Stimulated activated CD4-positive, alpha-beta T cell treated with anti-CD3 and anti-CD28 coated beads, Interleukin-1b, Interleukin-23, amount 100 ng/mL, for 48 hours (primary cell): ENCODE measurements at regions not wholly inside any gene's neighbourhood (a gene's known extent, or its start where the extent isn't known, plus 50 kb on each side); places are given as distances from the start of the nearest gene placed in this dataset.

Experiments
- DNase-seq: peaks from one replicate; pipeline ENCODE4 v3.0.0-alpha.2; 2020

DNA sequence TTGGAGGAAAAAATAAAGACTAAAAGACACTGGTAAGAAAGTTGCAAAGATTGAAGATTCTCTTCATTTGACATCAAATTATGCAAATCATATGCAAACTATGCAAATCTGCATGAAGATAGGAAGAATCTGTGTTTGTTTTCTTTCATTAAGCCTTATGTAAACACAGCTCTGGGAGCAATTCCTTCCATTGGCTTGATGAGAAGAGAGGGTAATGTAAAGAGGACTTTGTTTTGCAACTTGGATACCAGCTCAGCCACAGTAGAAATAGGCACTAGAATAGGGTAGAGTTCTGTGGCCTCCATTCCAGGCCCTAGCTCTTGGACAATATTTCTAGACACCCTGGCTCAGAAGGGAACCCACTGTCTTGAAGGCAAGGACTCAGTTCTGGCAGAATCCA, 388.4 kb upstream of the RASGEF1B start:
- no peak for DNase-seq

DNA sequence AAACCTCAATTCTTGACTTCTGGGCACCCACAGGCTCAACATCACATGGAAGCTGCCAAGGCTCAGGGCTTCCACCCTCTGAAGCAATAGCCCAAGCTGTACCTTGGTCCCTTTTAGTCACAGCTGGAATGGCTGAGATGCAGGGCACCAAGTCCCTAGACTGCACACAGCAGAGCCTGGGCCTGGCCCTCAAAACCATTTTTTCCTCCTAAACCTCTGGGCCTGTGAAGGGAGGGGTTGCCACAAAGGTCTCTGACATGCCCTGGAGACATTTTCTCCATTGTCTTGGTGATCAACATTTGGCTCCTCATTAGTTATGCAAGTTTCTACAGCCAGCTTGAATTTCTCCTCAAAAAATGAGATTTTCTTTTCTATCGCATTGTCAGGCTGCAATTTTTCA, 382.7 kb upstream of the RASGEF1B start:
- no peak for DNase-seq

DNA sequence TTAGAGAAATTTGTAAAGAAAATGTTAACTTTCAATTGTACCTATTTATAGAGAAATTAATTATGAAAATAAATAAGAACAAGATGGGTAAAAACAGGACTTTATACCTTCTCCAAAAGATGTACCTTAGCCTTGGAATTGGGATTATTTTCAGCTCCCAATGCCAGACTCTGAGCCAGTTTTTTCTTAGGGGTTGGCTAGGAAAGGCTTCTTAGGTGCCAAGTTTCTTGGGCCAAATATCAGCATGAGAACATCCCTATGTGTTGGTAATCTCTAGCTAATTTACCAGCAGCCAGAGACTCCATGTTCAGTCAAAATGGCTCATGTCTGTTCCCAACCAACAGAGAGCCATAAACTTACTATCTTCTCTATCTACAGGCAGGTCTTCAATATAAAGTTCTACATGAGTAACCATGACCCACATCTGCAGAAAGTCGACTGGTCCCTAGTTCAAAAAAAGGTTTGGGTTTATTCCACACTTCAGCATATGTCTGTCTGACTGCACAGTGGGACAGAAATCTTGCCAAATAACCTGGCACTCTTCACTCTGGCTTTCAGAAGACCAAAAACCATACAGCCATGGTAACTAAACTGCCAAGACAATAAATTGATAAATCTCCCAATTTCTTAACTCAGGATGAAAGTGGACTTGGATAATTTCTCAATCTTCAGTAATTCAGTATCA, 380.5 kb upstream of the RASGEF1B start:
- no peak for DNase-seq

DNA sequence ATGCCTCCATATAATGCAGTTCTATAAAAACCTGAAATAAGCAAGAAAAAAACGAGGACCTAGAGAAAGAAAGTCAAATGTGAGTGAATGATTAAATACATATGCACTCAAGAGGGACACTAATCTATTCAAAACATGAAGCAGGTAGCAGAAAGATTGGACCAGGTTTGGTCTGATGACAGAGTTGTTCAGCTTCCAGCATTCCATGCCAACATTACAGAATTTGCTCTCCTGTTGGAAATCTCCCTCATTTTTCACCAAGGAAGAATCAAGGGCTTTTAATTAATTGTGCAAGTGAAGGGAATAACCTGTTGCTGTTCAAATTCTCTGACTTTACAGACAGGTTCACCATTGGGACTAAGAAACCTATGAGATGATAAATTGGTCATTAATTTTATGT, 379.0 kb upstream of the RASGEF1B start:
- no peak for DNase-seq

DNA sequence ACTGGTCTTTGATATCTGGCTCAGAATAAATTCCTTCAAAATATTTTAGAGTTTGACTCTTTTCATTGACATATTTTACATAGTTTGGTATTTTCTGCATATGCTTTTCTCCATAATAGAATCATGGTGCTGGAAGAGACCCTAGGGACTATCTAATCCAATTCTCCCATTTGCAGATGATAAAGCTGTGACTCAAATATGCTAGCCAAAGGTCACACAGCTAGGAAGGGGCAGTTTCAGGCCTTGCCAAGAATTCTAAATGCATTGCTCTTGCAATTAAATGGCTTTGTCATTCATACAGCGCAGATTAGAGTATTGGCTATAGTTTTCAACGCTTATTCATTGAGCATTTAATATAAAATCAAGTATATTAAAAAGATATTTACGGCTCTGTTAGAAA, 374.1 kb upstream of the RASGEF1B start:
- no peak for DNase-seq

DNA sequence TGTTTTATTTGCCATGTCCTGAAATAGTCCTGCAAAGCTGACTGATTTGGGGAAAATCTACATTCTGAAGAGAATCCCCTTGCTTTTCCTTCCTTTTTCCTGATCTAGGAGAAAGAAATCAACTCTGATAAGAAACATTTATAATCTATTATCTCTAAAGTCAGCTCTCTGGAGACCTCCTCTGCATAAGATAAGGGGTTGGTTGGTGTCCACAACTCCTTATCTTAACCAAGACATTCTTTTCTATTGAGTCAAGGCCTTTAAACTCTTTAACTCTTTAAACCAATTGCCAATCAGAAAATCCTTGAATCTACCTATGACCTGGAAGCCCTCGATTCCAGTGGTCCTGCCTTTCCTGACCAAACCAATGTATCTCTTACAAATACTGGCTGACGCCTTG, 373.6 kb upstream of the RASGEF1B start:
- no peak for DNase-seq

DNA sequence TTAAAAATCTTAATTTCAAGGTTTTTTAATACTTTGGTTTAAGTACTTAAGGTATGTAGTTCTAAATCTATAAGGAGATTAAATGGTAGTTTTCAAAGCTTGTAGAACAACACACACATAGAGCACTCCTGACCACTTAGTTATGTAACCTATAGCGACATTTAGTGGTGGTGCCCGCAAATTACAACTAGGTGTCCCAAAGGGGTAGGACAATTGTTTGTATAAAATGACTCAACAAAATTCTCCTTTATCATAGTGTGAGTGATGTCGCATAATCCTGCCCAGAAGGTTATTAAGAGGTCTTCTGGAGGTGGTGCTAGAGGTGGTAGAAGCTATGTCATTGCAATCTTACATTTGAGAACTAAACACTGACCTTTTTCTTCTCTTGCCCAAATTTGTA, 373.0 kb upstream of the RASGEF1B start:
- peak; percentile 71 for DNase-seq

DNA sequence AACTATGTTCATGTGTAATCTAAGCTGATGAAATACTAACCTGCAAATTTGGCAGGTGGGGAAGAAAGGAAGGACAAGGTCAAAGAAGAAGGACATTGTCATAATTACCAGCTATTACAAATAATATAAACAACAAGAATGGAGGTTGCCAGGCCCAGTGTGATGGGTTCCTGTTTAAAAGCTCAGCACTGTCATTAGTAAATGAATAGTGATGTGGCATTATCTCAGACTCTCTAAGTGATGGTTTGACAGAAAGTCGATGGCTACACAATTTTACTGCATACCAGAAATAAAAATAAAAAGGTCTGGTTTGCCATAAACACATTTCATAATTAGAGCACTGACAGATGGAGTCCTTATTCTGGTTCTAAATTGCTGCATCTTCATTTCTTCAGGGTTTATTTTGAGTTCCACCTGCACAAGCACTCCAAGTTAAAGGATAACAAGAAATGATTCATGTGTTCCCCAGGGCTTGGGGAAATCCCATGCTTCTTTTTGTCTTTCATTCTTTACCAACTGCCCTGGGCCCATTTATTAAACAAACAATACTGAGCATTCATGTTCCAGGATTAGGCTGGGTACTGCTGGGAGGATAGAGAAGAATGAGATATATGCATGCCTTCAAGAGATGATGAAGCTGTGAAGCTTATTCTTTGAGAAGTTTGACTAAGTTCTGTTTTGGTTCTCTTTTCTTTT, 367.8 kb upstream of the RASGEF1B start:
- no peak for DNase-seq

DNA sequence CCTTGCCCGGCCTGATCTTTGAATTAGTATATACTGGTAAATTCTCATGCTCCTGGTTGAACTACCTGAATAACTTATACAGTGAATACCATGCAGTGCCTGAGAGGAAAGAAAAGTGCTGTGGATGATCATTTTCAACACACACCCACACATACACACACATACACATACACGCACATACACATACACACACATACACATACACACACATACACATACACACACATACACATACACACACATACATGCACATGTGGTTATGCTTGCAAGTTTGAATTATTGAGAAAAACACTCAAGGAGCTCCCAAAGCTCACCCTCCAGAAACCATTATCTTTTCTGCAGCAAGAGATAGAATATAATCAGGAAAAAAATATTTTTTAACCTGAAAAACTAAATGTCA, 366.9 kb upstream of the RASGEF1B start:
- DNase-seq: no peak

DNA sequence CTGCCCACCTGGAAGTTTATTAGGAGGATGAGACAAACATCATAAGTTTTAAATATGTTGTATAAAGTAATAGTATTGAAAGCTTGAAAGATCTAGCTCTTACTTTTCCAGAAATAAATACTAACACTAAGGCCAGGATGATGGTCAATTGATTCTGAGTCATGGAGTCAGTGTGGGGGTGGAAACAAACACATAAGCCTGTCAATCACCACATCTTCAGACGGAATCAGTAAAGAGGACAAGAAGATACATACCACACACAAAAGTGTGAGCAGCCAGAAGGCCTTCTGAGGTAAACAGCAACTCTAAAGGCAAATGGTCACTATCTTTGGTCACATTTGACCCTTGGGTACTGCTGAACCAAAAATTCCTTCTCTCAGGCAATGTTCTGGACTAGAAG, 365.0 kb upstream of the RASGEF1B start:
- DNase-seq: no peak

DNA sequence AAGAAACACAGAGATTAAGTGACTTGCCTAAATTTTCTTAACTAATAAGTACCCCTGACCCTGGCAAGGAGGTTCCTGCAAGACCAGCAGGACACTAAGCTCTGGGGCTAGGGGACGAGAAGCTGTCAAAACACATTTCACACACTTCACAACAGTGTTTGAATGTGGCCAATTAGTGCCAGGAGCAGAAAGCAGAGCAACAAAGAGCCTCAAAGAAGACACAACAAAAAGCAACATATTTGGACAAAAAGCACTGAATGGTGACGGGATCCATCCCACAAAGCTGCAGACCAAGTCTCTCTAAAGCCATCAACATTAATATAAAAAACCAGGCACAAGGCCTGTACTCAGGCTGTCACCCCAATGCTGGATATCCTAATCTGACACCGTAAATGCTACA, 361.9 kb upstream of the RASGEF1B start:
- DNase-seq: no peak

DNA sequence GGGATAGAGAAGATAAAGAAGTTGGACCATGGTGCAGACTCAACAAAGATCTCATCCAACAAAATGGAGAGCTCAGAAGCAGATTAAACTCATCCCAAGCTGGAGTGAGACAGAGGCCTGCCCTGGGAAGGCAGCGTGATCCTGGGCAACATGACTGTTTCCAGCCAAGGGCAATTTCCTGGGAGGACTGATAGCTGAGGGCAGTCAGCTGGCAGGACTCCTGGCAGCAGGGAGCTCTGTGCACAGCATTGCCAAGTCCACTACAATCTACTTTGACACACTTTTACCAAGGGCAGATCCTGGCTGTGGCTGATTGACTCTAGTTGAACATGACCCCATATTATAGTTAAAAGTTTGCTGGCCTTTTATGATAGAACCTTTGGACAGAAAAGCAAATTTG, 357.3 kb upstream of the RASGEF1B start:
- no peak for DNase-seq

DNA sequence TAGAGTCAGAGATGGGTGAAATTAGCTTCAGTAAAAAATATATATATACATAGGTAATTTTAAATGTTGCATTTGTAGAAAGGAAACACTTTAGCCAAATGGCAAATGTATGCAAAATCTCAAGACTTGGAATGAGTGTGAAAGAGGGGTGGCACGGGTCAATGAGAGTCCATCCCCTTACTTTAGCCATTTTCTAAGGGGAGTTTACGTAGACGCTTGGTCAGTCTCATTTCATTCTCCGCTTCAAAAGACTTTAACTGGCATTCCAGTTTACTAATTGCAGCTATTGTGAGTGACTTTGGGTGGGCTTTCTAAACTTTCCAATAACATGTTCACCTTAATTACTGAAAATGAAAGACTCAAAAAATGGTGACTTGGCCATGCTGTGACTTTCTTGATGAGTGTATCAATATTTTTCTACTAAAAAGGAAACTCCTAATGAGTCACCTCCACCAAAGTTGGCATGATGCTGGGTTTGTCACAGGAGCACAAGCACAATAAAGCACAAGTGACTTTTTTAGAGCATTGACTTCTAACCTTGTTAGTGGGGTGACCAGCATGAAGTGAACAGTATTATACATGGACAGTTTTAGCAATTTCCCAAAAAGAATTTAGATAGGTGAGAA, 356.0 kb upstream of the RASGEF1B start:
- DNase-seq: peak; percentile 37

DNA sequence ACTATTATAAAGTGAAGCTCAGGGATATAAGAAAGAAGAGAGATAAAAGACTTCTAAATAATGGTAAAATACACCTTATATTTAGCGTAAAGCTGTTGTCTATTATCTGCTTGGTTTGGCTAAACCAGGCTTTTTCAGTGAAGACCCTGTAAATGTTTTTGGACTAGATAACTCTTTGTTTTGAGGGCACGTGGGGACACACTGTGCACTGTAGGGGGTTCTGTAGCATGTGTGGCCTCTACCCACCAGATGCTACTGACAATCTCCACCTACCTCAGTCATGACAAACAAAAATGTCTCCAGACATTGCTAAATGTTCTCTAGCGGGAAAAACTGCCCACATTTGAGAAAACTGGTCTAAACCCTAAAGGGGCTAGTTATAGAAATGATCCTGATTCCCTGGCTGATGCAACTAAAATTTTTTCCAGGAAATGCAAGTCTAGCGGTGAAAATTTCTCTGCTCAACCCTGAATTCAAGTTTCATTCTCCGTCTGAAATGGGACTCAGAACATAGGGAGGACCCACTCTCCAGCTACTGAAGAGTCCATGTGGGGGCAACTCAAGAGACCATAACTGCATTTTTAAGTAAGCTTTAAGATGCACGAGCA, 355.2 kb upstream of the RASGEF1B start:
- DNase-seq: no peak

DNA sequence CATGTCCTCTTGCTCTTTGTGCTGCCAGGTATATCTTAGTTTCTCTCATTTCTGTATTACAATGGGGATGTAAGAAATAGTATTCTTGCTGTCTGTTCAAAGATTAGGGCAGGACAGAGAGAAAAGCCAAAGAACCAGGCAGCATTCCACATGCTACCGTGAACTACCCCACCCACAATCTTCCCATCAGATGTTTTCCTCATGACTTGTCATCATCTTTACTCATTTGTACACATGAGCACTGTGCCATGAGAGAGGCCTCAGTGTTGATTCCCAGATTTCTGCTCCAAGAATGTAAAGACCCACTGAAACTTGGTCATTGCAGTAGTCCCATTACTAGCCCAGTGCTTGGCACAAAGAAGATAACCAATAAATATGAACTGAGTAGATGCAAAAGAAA, 354.6 kb upstream of the RASGEF1B start:
- no peak for DNase-seq

DNA sequence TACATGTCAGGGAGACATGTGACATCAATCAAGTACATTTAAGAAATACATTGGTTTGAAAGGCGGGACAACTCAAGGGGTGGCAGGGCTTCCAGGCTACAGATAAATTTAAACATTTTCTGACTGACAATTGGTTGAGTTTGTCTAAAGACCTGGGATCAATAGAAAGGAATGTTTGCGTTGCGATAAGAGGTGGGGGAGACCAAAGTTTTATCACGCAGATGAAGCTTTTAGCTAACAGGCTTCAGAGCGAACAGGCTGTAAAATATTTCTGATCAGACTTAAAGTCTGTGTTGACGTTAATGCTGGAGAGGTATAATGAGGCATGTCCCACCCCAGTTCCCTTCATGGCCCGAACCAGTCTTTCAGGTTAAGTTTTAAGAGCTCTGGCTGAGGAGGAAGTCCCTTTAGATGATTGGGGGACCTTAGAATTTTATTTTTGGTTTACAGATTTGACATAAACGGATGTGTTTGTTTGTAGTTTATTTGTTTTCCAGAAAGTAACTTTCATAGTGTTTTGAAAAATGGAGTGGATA, 346.7 kb upstream of the RASGEF1B start:
- no peak for DNase-seq

DNA sequence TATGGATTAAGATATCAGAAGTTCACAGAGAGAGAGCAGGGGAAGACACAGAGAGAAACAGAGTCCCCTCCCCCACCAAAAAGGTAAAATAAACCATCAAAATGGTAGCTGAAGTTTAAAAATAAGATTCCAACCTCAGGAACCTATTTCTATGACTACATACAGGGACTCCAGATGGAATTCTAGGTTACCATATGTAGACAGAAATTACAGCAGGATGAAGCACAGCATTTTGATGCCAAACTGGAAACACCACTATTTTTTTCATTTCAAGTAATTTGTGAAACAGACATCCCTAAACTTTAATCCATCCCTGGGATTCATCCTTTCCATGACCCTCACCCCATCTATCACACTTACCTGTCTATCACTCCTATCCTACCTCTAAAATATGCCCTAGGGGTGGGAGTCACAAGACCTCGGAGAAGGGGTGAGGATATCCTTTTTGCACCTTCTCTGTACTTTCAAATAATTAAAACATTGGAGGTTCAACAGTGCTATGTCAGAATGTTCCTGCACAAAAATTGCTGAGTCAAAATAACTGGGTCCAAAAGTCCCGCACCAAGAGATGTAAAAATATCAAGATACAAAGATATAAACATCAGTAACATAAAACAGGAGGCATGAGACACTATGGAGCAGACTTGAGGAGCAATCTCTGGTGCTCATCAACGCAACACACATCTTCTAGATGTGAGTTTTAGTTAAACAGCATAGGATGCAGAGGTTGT, 344.5 kb upstream of the RASGEF1B start:
- DNase-seq: no peak

DNA sequence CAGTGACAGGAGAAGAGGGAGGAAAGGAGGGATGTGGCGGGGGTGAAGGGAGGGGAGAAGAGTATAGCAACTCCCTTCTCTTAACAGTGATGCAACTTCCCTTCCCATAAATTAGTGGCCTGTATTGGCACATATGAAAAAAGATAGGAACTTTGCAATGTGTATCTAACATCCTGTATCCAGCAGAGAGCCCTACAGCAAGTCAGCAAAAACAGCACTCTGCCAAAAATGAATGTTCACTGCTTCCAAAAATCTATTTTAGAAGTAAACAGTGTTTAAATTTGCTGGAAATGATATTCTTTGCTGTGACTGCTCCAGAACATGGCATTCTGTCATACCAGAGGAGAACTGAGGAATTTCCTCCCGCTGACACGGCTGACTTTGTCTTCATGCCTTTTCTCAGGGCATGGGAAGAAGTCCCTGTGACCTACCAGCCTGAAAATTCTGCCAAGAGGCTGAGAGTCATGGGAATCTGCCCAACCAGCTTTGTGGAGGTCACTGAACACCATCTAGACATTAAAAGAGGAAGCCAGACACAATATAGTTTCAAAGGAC, 343.4 kb upstream of the RASGEF1B start:
- DNase-seq: no peak

DNA sequence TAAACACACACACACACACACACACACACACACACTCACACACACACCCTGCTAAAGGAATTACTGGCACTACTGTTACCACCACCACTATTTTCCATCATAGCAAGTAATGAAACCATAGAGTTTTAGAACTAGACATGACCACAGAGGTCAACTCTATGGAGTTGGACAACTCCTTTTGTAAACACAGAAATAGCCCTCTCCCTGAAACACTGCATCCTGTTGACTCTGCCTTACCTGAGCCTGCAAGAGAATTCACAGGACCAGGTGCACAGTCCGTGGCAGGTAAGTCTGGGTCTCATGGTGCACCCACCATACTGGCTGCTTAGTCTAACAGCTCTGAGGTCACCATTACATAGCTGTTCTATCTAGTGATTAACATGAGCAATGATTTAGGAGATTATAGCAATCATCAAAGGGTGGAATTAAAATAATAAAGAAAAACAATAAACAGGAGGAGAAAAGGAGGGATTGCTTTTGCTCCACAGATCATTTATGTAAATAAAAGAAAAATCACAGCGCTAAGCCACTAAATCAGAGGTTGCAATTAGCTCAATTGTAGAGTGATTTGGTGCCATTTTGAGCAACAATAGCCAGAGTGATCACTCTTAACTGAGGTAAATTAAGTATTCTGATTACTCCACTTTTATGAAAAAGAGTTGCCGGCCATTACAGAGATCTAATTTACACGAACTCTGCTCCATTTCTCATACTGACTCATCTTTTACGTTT, 340.0 kb upstream of the RASGEF1B start:
- no peak for DNase-seq

DNA sequence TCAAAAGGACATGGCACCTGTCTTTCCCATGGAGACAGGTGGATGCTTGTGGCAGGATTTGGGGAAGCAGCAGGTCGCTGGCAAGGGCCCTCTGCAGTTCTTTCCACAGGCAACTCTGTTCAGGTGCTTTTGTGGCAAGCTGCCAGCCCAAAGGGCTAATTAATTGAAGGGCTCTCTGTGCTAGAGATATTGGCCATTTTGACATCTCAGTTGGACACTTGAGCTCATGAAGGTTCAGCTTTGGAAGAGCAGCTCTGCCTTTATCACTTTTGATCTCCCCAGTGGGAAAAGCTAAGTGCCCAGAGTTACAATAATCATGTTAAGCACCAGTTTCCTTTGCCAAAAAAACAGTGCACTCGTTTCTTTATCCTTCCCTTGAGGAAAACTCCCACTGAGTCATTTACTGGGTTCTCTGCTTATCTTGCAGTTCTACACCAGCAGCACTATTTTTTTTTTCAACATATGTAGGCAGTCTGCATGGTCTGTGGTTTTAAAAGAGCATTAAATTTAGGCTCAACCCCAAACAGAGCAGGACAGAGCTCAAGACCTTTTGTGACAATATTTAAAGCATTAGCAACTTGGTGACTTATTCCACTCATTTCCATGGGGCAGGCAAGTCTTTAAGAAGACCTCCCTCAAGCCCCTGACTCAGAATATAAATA, 336.4 kb upstream of the RASGEF1B start:
- no peak for DNase-seq

DNA sequence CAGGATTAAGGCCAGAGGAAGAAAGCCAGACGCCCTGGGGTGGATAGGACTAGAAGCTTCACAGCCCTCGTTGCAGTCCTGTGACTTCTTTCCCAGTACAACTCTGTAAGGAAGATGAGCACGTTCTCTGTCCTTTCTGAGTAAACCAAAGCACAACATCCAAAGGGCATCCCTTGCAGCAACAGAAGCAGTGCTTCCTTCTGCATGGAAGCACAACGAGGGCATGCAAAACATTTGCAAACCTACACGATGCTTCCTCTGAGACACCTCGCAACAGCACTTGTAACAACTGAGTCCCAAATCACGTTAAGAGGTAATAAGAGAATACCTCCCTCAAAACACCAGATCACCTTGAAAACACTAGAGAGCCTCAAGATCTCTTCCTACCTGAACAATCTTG, 335.7 kb upstream of the RASGEF1B start:
- no peak for DNase-seq
